ENCODE measurements at regions not wholly inside any gene's neighbourhood (a gene's known extent, or its start where the extent isn't known, plus 50 kb on each side); places are given as distances from the start of the nearest gene placed in this dataset.

- 97% methylated on average over 2 of the region's 2 CpGs for WGBS
- Histone ChIP-seq H3K27ac (ENCODE audit: low read depth in 1 of 2, low read length in 1 of 2) (no peak overlapping the region), H3K27me3 (ENCODE audit: control insufficient read depth in 2 of 2, insufficient read depth in 1 of 2, low read length in 1 of 2) (no peaks in the 10 kb centered on the region), H3K4me1 (ENCODE audit: control insufficient read depth in 2 of 2, insufficient read depth in 2 of 2, low read length in 2 of 2) (no peaks in the 10 kb centered on the region), H3K36me3 (ENCODE audit: control insufficient read depth in 2 of 2, insufficient read depth in 2 of 2, low read length in 1 of 2) (no peaks in the 10 kb centered on the region), H3K4me3 (ENCODE audit: low read length in 2 of 2) (no peak overlapping the region), H3K9me3 (ENCODE audit: control insufficient read depth in 2 of 2, insufficient read depth in 1 of 2, low read length in 1 of 2) (no peaks in the 10 kb centered on the region)
- no peak for DNase-seq (ENCODE audit: low read depth in 6 of 9, low spot score in 9 of 9)
Observed at GRCh38 chr11:122355968-122356367, 240.0 kb upstream of the BLID start.

- Histone ChIP-seq H3K4me1 (ENCODE audit: control insufficient read depth in 2 of 2, insufficient read depth in 2 of 2, low read length in 2 of 2) (no peaks in the 10 kb centered on the region), H3K36me3 (ENCODE audit: control insufficient read depth in 2 of 2, insufficient read depth in 2 of 2, low read length in 1 of 2) (no peaks in the 10 kb centered on the region), H3K27ac (ENCODE audit: low read depth in 1 of 2, low read length in 1 of 2) (no peak overlapping the region), H3K9me3 (ENCODE audit: control insufficient read depth in 2 of 2, insufficient read depth in 1 of 2, low read length in 1 of 2) (no peaks in the 10 kb centered on the region), H3K27me3 (ENCODE audit: control insufficient read depth in 2 of 2, insufficient read depth in 1 of 2, low read length in 1 of 2) (no peaks in the 10 kb centered on the region), H3K4me3 (ENCODE audit: low read length in 2 of 2) (no peak overlapping the region)
- DNase-seq (ENCODE audit: low read depth in 6 of 9, low spot score in 9 of 9): no peak
- WGBS: 93% methylated on average over 3 of the region's 3 CpGs
Observed at GRCh38 chr11:122354025-122354697, 238.1 kb upstream of the BLID start.

- Histone ChIP-seq H3K9me3 (ENCODE audit: control insufficient read depth in 2 of 2, insufficient read depth in 1 of 2, low read length in 1 of 2) (no peaks in the 10 kb centered on the region), H3K27me3 (ENCODE audit: control insufficient read depth in 2 of 2, insufficient read depth in 1 of 2, low read length in 1 of 2) (no peaks in the 10 kb centered on the region), H3K4me3 (ENCODE audit: low read length in 2 of 2) (no peak overlapping the region), H3K36me3 (ENCODE audit: control insufficient read depth in 2 of 2, insufficient read depth in 2 of 2, low read length in 1 of 2) (no peaks in the 10 kb centered on the region), H3K27ac (ENCODE audit: low read depth in 1 of 2, low read length in 1 of 2) (no peak overlapping the region), H3K4me1 (ENCODE audit: control insufficient read depth in 2 of 2, insufficient read depth in 2 of 2, low read length in 2 of 2) (no peaks in the 10 kb centered on the region)
- WGBS: 97% methylated on average over 4 of the region's 4 CpGs
- DNase-seq (ENCODE audit: low read depth in 6 of 9, low spot score in 9 of 9): no peak
Observed at GRCh38 chr11:122353561-122353960, 237.5 kb upstream of the BLID start.

DNA sequence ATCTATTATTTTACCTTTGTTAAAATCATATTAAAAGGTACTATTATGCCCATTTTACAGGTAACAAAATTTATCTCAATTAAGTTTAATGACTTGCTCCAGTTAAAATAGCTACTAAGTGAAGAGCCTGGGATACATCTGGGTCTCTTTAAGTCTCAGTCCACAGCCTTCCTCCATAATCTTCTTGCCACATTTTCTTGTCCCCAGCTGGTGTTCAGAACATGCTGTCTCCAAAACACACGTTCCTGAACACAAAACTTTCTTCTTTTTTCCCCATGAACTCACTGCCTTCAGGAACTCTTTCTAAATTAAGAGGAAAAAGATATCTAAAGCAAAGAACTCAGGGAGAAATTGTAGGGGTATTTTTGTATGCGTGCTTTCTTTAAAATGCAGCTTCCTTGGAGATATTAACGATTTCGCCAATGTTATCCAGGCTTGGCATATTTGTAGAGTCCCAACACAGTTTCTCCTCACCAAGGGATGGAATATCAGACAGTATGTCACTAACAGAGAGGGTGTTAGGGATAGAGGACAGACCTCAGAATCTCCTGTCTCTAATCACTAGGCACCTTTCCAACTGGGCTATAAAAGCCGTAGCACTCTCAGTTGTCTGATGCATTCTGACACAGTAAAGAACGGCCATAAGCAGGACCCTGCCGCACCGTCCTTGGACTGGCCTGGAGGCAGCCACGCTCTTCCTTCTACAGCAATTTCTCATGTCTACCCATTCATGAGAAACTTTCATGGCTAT, 232.8 kb upstream of the BLID start:
- no peaks in the 10 kb centered on the region for H3K27me3 ChIP-seq (ENCODE audit: control insufficient read depth in 2 of 2, insufficient read depth in 1 of 2, low read length in 1 of 2)
- H3K4me3 ChIP-seq (ENCODE audit: low read length in 2 of 2): no peak overlapping the region
- WGBS: 97% methylated on average over 9 of the region's 9 CpGs
- no peaks in the 10 kb centered on the region for H3K36me3 ChIP-seq (ENCODE audit: control insufficient read depth in 2 of 2, insufficient read depth in 2 of 2, low read length in 1 of 2)
- H3K27ac ChIP-seq (ENCODE audit: low read depth in 1 of 2, low read length in 1 of 2): no peak overlapping the region
- H3K9me3 ChIP-seq (ENCODE audit: control insufficient read depth in 2 of 2, insufficient read depth in 1 of 2, low read length in 1 of 2): no peaks in the 10 kb centered on the region
- no peaks in the 10 kb centered on the region for H3K4me1 ChIP-seq (ENCODE audit: control insufficient read depth in 2 of 2, insufficient read depth in 2 of 2, low read length in 2 of 2)
- no peak for DNase-seq (ENCODE audit: low read depth in 6 of 9, low spot score in 9 of 9)

- H3K36me3 ChIP-seq (ENCODE audit: control insufficient read depth in 2 of 2, insufficient read depth in 2 of 2, low read length in 1 of 2): no peaks in the 10 kb centered on the region
- no peaks in the 10 kb centered on the region for H3K4me1 ChIP-seq (ENCODE audit: control insufficient read depth in 2 of 2, insufficient read depth in 2 of 2, low read length in 2 of 2)
- H3K4me3 ChIP-seq (ENCODE audit: low read length in 2 of 2): no peak overlapping the region
- 90% methylated on average over 2 of the region's 2 CpGs for WGBS
- no peaks in the 10 kb centered on the region for H3K9me3 ChIP-seq (ENCODE audit: control insufficient read depth in 2 of 2, insufficient read depth in 1 of 2, low read length in 1 of 2)
- peak overlapping the region in 1 of 2 donors; percentile 69 for H3K27ac ChIP-seq (ENCODE audit: low read depth in 1 of 2, low read length in 1 of 2)
- H3K27me3 ChIP-seq (ENCODE audit: control insufficient read depth in 2 of 2, insufficient read depth in 1 of 2, low read length in 1 of 2): no peaks in the 10 kb centered on the region
- DNase-seq (ENCODE audit: low read depth in 6 of 9, low spot score in 9 of 9): no peak
Observed at GRCh38 chr11:122346006-122346405, 230.0 kb upstream of the BLID start.

DNA sequence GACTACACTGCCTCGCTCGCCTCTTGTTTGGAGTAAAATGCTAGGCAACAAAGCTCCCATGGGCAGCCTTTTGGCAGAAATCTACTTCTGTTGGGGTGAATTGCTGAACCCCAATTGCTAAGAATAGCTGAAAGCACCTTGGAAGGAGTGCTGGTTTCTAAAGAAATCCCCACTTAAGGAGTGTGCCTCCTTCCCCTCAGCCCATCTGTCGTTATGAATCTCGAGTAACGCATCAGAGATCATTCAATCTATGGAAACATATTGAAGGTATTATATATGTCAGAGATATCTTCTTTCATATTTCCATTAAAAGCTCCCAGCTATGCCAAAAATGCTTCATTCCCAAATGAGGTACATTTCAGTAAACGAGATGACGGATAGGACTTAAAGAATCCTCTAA, 229.6 kb upstream of the BLID start:
- peak overlapping the region in 1 of 2 donors; percentile 69 for H3K27ac ChIP-seq (ENCODE audit: low read depth in 1 of 2, low read length in 1 of 2)
- H3K4me3 ChIP-seq (ENCODE audit: low read length in 2 of 2): no peak overlapping the region
- no peaks in the 10 kb centered on the region for H3K9me3 ChIP-seq (ENCODE audit: control insufficient read depth in 2 of 2, insufficient read depth in 1 of 2, low read length in 1 of 2)
- H3K4me1 ChIP-seq (ENCODE audit: control insufficient read depth in 2 of 2, insufficient read depth in 2 of 2, low read length in 2 of 2): no peaks in the 10 kb centered on the region
- no peak for DNase-seq (ENCODE audit: low read depth in 6 of 9, low spot score in 9 of 9)
- WGBS: 93% methylated on average over 7 of the region's 7 CpGs
- no peaks in the 10 kb centered on the region for H3K36me3 ChIP-seq (ENCODE audit: control insufficient read depth in 2 of 2, insufficient read depth in 2 of 2, low read length in 1 of 2)
- H3K27me3 ChIP-seq (ENCODE audit: control insufficient read depth in 2 of 2, insufficient read depth in 1 of 2, low read length in 1 of 2): no peaks in the 10 kb centered on the region

DNA sequence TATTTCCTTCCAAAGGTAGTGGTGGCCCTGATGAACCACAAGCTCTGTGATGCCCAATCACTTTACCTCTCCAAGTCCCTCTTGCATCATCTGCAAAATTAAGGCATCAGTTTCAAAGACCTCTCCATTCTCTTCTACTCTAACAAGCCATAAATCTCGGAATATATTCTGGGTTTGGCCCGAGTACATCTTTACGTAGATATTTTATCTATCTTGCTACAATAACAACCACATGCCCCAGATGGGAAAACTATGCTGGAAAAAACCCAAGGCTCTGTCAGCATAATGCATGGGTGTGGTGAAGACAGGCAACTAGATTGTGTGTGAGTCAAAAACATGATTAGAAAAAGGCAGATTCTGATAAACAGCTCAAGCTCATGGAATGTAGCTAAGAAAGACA, 228.2 kb upstream of the BLID start:
- 93% methylated on average over 3 of the region's 3 CpGs for WGBS
- H3K27me3 ChIP-seq (ENCODE audit: control insufficient read depth in 2 of 2, insufficient read depth in 1 of 2, low read length in 1 of 2): no peaks in the 10 kb centered on the region
- no peaks in the 10 kb centered on the region for H3K36me3 ChIP-seq (ENCODE audit: control insufficient read depth in 2 of 2, insufficient read depth in 2 of 2, low read length in 1 of 2)
- no peaks in the 10 kb centered on the region for H3K9me3 ChIP-seq (ENCODE audit: control insufficient read depth in 2 of 2, insufficient read depth in 1 of 2, low read length in 1 of 2)
- H3K4me3 ChIP-seq (ENCODE audit: low read length in 2 of 2): no peak overlapping the region
- DNase-seq (ENCODE audit: low read depth in 6 of 9, low spot score in 9 of 9): no peak
- H3K27ac ChIP-seq (ENCODE audit: low read depth in 1 of 2, low read length in 1 of 2): peak overlapping the region in 1 of 2 donors; percentile 32
- no peaks in the 10 kb centered on the region for H3K4me1 ChIP-seq (ENCODE audit: control insufficient read depth in 2 of 2, insufficient read depth in 2 of 2, low read length in 2 of 2)

DNA sequence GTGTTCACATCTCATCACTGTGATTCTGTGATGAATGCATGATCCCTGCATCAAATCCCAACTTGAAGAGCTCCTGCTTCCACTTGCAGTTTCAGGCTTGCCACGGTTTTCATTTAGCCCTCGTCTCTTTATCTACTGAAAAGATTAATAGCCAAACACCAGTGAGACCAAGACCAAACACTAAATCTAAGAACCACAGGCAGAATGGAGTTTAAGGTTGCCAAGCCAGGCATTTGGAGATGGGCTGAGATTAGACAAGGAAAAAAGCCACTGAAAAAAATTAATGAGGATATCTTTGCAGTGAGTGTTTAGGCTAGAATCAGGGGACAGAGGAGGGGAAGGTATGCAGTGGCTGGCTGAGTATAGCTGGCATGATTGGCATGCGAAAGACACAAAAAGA, 227.2 kb upstream of the BLID start:
- Histone ChIP-seq H3K4me3 (ENCODE audit: low read length in 2 of 2) (no peak overlapping the region), H3K4me1 (ENCODE audit: control insufficient read depth in 2 of 2, insufficient read depth in 2 of 2, low read length in 2 of 2) (no peaks in the 10 kb centered on the region), H3K27me3 (ENCODE audit: control insufficient read depth in 2 of 2, insufficient read depth in 1 of 2, low read length in 1 of 2) (no peaks in the 10 kb centered on the region), H3K27ac (ENCODE audit: low read depth in 1 of 2, low read length in 1 of 2) (no peak overlapping the region), H3K36me3 (ENCODE audit: control insufficient read depth in 2 of 2, insufficient read depth in 2 of 2, low read length in 1 of 2) (no peaks in the 10 kb centered on the region), H3K9me3 (ENCODE audit: control insufficient read depth in 2 of 2, insufficient read depth in 1 of 2, low read length in 1 of 2) (no peaks in the 10 kb centered on the region)
- DNase-seq (ENCODE audit: low read depth in 6 of 9, low spot score in 9 of 9): no peak
- 91% methylated on average over 3 of the region's 3 CpGs for WGBS

DNA sequence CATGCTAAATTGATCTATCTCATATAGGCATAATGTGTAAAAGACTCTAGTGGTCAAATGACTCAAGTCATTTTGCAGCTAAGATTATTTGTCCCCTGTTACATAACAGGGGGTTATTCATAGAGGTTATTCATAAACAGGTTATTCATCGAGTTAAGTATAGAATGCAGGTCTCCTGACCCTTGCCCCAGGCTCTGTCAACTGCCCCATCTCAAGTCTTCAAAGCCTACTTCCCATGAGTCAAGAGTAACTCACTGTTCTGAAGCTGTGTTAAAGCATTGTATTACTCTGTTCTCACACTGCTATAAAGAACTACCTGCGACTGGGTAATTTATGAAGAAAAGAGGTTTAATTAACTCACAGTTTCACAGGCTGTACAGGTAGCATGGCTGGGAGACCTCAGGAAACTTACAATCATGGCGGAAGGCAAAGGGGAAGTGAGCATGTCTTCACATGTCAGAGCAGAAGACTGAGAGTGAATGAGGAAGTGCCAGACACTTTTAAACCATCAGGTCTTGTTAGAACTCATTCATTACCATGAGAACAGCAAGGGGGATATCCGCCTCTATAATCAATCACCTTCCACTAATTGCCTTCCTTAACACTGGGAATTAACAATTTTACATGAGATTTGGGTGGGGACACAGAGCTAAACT, 226.2 kb upstream of the BLID start:
- Histone ChIP-seq H3K36me3 (ENCODE audit: control insufficient read depth in 2 of 2, insufficient read depth in 2 of 2, low read length in 1 of 2) (no peaks in the 10 kb centered on the region), H3K4me3 (ENCODE audit: low read length in 2 of 2) (no peak overlapping the region), H3K9me3 (ENCODE audit: control insufficient read depth in 2 of 2, insufficient read depth in 1 of 2, low read length in 1 of 2) (no peaks in the 10 kb centered on the region), H3K27me3 (ENCODE audit: control insufficient read depth in 2 of 2, insufficient read depth in 1 of 2, low read length in 1 of 2) (no peaks in the 10 kb centered on the region), H3K27ac (ENCODE audit: low read depth in 1 of 2, low read length in 1 of 2) (no peak overlapping the region), H3K4me1 (ENCODE audit: control insufficient read depth in 2 of 2, insufficient read depth in 2 of 2, low read length in 2 of 2) (no peaks in the 10 kb centered on the region)
- 93% methylated on average over 4 of the region's 4 CpGs for WGBS
- no peak for DNase-seq (ENCODE audit: low read depth in 6 of 9, low spot score in 9 of 9)
